Mammary epithelial cell (primary cell): ENCODE measurements at regions not wholly inside any gene's neighbourhood (a gene's known extent, or its start where the extent isn't known, plus 50 kb on each side); places are given as distances from the start of the nearest gene placed in this dataset.

Experiments used
- EZH2 ChIP-seq: IDR thresholded peaks from 2 replicates; pipeline ENCODE4 v1.6.1; 2012; ENCODE audit warnings: low read length, inconsistent platforms, borderline replicate concordance
- TF ChIP-seq, protein P1 (sequence below), 2 donors: IDR thresholded peaks in 1 of 2; conservative IDR thresholded peaks in 1 of 2; 2 replicates each; pipeline ENCODE4 v1.5.1; 2011 to 2012; ENCODE audit warnings: inconsistent platforms in 2 of 2, low read length in 2 of 2, mild to moderate bottlenecking in 2 of 2, control low read depth in 1 of 2, low read depth in 1 of 2; ENCODE audit not compliant: insufficient read depth in 1 of 2; ENCODE audit errors: extremely low read depth in 1 of 2

DNA sequence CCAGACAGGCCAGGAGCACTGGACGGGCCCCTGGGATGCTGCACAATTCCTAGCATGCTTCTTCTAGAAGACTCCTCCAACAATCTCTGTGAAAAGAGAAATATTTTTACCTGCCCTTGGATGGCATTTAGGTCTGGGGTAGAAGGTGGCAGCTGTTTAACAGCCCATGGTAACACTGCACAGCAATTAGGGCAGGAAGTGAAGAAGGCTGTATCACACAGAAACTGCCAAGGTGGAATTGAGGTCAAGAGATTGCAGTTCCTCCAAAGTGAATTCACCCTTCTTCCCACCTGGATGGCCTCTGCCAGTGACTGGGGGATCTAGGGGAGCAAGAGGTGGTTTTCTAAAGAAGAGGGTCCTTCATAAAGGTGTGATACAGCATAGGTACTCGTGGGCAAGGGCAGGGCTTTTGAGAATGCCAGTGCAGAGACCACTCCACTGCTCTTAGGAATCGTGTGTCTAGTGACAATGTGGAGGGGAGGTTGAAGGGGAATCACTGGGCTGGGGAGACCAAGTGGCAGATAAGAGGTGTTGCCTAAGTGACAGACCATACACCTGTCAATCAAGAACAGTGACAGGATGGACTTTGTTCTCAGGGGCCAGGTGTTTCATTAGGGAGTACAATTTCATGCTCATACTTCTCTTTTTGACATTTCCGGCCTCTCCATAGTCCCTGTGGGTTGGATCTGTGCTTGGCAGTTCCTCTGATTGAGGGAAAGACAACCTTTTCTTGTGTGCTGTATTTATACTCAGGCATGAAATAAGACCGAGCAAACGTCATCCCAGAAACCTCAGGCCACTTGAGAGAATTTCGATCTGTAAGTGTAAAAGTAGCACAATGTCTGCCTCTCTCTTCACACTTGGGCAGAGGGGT lies 83.5 kb upstream of the BCL6 start:
- TF ChIP-seq, protein P1, sequence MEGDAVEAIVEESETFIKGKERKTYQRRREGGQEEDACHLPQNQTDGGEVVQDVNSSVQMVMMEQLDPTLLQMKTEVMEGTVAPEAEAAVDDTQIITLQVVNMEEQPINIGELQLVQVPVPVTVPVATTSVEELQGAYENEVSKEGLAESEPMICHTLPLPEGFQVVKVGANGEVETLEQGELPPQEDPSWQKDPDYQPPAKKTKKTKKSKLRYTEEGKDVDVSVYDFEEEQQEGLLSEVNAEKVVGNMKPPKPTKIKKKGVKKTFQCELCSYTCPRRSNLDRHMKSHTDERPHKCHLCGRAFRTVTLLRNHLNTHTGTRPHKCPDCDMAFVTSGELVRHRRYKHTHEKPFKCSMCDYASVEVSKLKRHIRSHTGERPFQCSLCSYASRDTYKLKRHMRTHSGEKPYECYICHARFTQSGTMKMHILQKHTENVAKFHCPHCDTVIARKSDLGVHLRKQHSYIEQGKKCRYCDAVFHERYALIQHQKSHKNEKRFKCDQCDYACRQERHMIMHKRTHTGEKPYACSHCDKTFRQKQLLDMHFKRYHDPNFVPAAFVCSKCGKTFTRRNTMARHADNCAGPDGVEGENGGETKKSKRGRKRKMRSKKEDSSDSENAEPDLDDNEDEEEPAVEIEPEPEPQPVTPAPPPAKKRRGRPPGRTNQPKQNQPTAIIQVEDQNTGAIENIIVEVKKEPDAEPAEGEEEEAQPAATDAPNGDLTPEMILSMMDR (conservative IDR thresholded peaks at IDR 0.05 in 1 of 2, IDR thresholded peaks at IDR 0.05 in 1 of 2; ENCODE audit: extremely low read depth in 1 of 2, insufficient read depth in 1 of 2, low read depth in 1 of 2, low read length in 2 of 2) = no peak
- no peak for TF ChIP-seq EZH2
